Trophoblast cell (in vitro differentiated cells and primary cell): ENCODE measurements at regions not wholly inside any gene's neighbourhood (a gene's known extent, or its start where the extent isn't known, plus 50 kb on each side); places are given as distances from the start of the nearest gene placed in this dataset.

Experiments
- DNase-seq, 2 donors: peaks; one replicate each; pipeline ENCODE4 v3.0.0-alpha.2; 2016
- H2AFZ ChIP-seq: 2 replicates; pipeline ENCODE4 v1.6.1; 2013; ENCODE audit warnings: low read length, moderate library complexity, mild to moderate bottlenecking; ENCODE audit not compliant: insufficient read depth, poor library complexity
- H2AK5ac ChIP-seq: 2 replicates; pipeline ENCODE4 v1.6.1; 2013; ENCODE audit warnings: mild to moderate bottlenecking, low read length
- H2BK120ac ChIP-seq: 2 replicates; pipeline ENCODE4 v1.6.1; 2013; ENCODE audit warnings: low read length, mild to moderate bottlenecking, moderate library complexity; ENCODE audit not compliant: insufficient read depth, poor library complexity
- H2BK12ac ChIP-seq: 2 replicates; pipeline ENCODE4 v1.6.1; 2013; ENCODE audit warnings: mild to moderate bottlenecking, low read length, moderate library complexity
- H2BK5ac ChIP-seq: 2 replicates; pipeline ENCODE4 v1.6.1; 2013; ENCODE audit warnings: low read length, low read depth, moderate library complexity, mild to moderate bottlenecking; ENCODE audit not compliant: poor library complexity
- H3K14ac ChIP-seq: 2 replicates; pipeline ENCODE4 v1.6.1; 2013; ENCODE audit warnings: mild to moderate bottlenecking, low read length
- H3K18ac ChIP-seq: 2 replicates; pipeline ENCODE4 v1.6.1; 2013; ENCODE audit warnings: mild to moderate bottlenecking, low read length
- H3K23ac ChIP-seq: 2 replicates; pipeline ENCODE4 v1.6.1; 2013; ENCODE audit warnings: low read length
- H3K27ac ChIP-seq: 2 replicates; pipeline ENCODE4 v1.5.1; 2013; ENCODE audit warnings: low read depth, mild to moderate bottlenecking, inconsistent platforms, low read length, moderate library complexity
- H3K27me3 ChIP-seq: 2 replicates; pipeline ENCODE4 v1.6.1; 2013; ENCODE audit warnings: inconsistent platforms, mild to moderate bottlenecking, low read length, moderate library complexity; ENCODE audit not compliant: insufficient read depth
- H3K36me3 ChIP-seq, 2 experiments: 1 replicate in 1 of 2; 2 replicates in 1 of 2; pipeline ENCODE4 v1.6.1; 2013; ENCODE audit warnings: low read length in 2 of 2, mild to moderate bottlenecking in 2 of 2, moderate library complexity in 1 of 2; ENCODE audit not compliant: insufficient read depth in 2 of 2, control insufficient read depth in 1 of 2
- H3K4ac ChIP-seq: 2 replicates; pipeline ENCODE4 v1.6.1; 2013; ENCODE audit warnings: low read depth, mild to moderate bottlenecking, low read length, moderate library complexity
- H3K4me1 ChIP-seq, 2 experiments: 1 replicate in 1 of 2; 2 replicates in 1 of 2; pipeline ENCODE4 v1.6.1; 2013; ENCODE audit warnings: low read length in 2 of 2, mild to moderate bottlenecking in 2 of 2, moderate library complexity in 1 of 2; ENCODE audit not compliant: insufficient read depth in 2 of 2, control insufficient read depth in 1 of 2
- H3K4me2 ChIP-seq: 2 replicates; pipeline ENCODE4 v1.6.1; 2013; ENCODE audit warnings: inconsistent platforms, mild to moderate bottlenecking, low read length, moderate library complexity
- H3K4me3 ChIP-seq: 2 replicates; pipeline ENCODE4 v1.5.1; 2013; ENCODE audit warnings: mild to moderate bottlenecking, low read depth, low read length, inconsistent platforms
- H3K79me1 ChIP-seq: one replicate; pipeline ENCODE4 v1.6.1; 2013; ENCODE audit warnings: low read length
- H3K79me2 ChIP-seq: 2 replicates; pipeline ENCODE4 v1.6.1; 2013; ENCODE audit warnings: low read length, mild to moderate bottlenecking; ENCODE audit not compliant: control insufficient read depth, insufficient read depth, poor library complexity
- H3K9ac ChIP-seq: 2 replicates; pipeline ENCODE4 v1.6.1; 2013; ENCODE audit warnings: mild to moderate bottlenecking, low read length
- H3K9me3 ChIP-seq: 2 replicates; pipeline ENCODE4 v1.6.1; 2013; ENCODE audit warnings: low read depth, mild to moderate bottlenecking, control low read depth, inconsistent platforms, low read length; ENCODE audit not compliant: insufficient read depth
- H4K12ac ChIP-seq: 2 replicates; pipeline ENCODE4 v1.6.1; 2013; ENCODE audit warnings: low read depth, mild to moderate bottlenecking, low read length, moderate library complexity
- H4K8ac ChIP-seq: 2 replicates; pipeline ENCODE4 v1.6.1; 2013; ENCODE audit warnings: low read depth, mild to moderate bottlenecking, low read length, moderate library complexity
- H4K91ac ChIP-seq: one replicate; pipeline ENCODE4 v1.6.1; 2013; ENCODE audit warnings: low read depth, mild to moderate bottlenecking, low read length, moderate library complexity
- WGBS: extraction: QIAGEN DNeasy Blood & Tissue Kit; methylation state at CpG from one replicate; pipeline ENCODE4 v1.1.7; 2013; ENCODE audit warnings: missing lambda C conversion rate; ENCODE audit not compliant: insufficient read length, insufficient coverage; ENCODE audit errors: extremely low coverage; 5-methylcytosine and 5-hydroxymethylcytosine counted together

DNA sequence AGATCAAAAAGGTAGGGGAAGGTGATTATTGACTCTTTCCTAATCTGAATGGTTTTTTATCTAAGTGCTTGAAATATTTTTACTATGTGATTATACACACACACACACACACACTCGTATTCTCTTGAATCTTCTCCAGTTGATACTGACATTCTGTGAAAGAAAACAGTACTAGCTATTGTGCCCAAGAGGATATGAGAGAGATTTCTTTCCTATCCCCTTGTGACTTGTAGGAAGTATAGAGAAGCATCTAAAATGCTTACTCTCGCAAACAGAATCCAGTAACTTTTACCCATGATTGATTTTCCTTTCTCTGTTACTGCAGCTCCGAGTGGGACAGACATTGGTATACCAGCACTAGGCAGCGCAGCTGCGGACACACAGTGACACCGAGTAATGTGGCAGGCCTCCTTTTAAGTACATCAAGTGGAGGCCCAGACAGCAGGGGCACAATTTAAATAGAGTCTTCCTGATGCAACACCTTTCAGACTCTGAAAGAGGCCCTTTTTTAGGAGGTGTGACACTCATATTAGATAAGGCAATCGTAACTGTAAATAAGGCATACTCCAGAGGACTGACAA, 421.0 kb upstream of the CNTN4 start:
- no peak overlapping the region for H4K91ac ChIP-seq
- no peak overlapping the region for H2BK5ac ChIP-seq
- no peak overlapping the region for H3K27ac ChIP-seq
- H3K14ac ChIP-seq = no peak overlapping the region
- H3K4me1 ChIP-seq = no peaks in the 10 kb centered on the region
- H2BK120ac ChIP-seq = no peak overlapping the region
- H3K23ac ChIP-seq = no peak overlapping the region
- H3K9ac ChIP-seq = no peak overlapping the region
- no peaks in the 10 kb centered on the region for H3K79me1 ChIP-seq
- H3K4me2 ChIP-seq = no peak overlapping the region
- no peak overlapping the region for H2AFZ ChIP-seq
- no peak overlapping the region for H4K8ac ChIP-seq
- H3K4me3 ChIP-seq = no peak overlapping the region
- H3K9me3 ChIP-seq = peaks cover 4% of the 10 kb centered on the region
- H3K4ac ChIP-seq = no peak overlapping the region
- H2BK12ac ChIP-seq = no peak overlapping the region
- no peak for DNase-seq
- H3K36me3 ChIP-seq = no peaks in the 10 kb centered on the region
- no peak overlapping the region for H3K18ac ChIP-seq
- H4K12ac ChIP-seq = no peak overlapping the region
- no peak overlapping the region for H2AK5ac ChIP-seq
- H3K27me3 ChIP-seq = no peaks in the 10 kb centered on the region
- no CpG with 5 or more reads among the region's 7 CpGs for WGBS
- no peaks in the 10 kb centered on the region for H3K79me2 ChIP-seq

DNA sequence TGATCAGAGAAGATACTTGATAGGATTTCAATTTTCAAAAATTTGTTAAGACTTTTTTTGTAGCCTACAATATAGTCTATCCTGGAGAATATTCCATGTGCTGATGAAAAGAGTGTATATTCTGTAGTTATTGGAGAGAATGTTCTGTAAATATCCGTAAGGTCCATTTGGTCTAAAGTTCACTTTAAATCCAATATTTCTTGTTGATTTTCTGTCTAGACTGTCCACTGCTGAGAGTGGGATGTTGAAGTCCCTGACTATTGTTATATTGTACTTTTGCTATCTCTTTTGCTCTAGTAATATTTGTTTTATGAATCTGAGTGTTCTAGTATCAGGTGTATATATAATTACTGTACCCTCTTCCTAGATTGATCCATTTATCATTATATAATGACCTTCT, 406.2 kb upstream of the CNTN4 start:
- Histone ChIP-seq H2AK5ac (no peak overlapping the region), H3K36me3 (no peaks in the 10 kb centered on the region), H3K4me2 (no peak overlapping the region), H3K4ac (no peak overlapping the region), H3K14ac (no peak overlapping the region), H4K91ac (no peak overlapping the region), H3K4me3 (no peak overlapping the region), H2BK120ac (no peak overlapping the region), H2AFZ (no peak overlapping the region), H3K18ac (no peak overlapping the region), H2BK12ac (no peak overlapping the region), H3K23ac (no peak overlapping the region), H3K9me3 (no peaks in the 10 kb centered on the region), H4K12ac (no peak overlapping the region), H3K79me1 (no peaks in the 10 kb centered on the region), H3K9ac (no peak overlapping the region), H3K27ac (no peak overlapping the region), H3K27me3 (no peaks in the 10 kb centered on the region), H3K4me1 (no peaks in the 10 kb centered on the region), H2BK5ac (no peak overlapping the region), H3K79me2 (no peaks in the 10 kb centered on the region), H4K8ac (no peak overlapping the region)
- DNase-seq = no peak
- no CpG with 5 or more reads among the region's 1 CpG for WGBS

DNA sequence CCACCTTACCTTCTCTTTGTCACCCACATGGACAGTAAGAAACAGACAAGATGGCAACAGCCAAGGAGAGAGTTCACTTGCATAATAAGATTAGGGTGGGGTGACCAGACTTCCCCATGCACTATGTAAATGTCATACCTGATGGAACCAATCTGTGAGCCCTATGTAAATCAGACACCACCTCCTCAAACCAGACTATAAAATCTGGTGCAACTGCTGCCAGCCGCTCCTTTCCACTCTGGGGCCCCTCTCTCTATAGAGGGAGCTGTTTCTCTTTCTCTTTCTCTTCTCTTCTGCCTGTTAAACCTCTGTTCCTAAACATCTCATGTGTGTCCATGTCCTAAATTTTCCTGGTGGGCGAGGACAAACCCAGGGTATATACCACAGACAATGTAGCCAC, 405.5 kb upstream of the CNTN4 start:
- H3K4me1 ChIP-seq = no peaks in the 10 kb centered on the region
- no peak overlapping the region for H3K4me2 ChIP-seq
- H3K18ac ChIP-seq = no peak overlapping the region
- H3K27ac ChIP-seq = no peak overlapping the region
- H2AFZ ChIP-seq = no peak overlapping the region
- H3K4ac ChIP-seq = no peak overlapping the region
- no peak overlapping the region for H3K9ac ChIP-seq
- H2BK120ac ChIP-seq = no peak overlapping the region
- H3K36me3 ChIP-seq = no peaks in the 10 kb centered on the region
- H2AK5ac ChIP-seq = no peak overlapping the region
- H3K14ac ChIP-seq = no peak overlapping the region
- no peak overlapping the region for H4K12ac ChIP-seq
- no peak overlapping the region for H2BK5ac ChIP-seq
- H3K27me3 ChIP-seq = no peaks in the 10 kb centered on the region
- no peaks in the 10 kb centered on the region for H3K9me3 ChIP-seq
- whole genome bisulfite sequencing = no CpG with 5 or more reads among the region's 2 CpGs
- no peak overlapping the region for H4K8ac ChIP-seq
- no peak overlapping the region for H3K4me3 ChIP-seq
- H3K79me1 ChIP-seq = no peaks in the 10 kb centered on the region
- H2BK12ac ChIP-seq = no peak overlapping the region
- no peaks in the 10 kb centered on the region for H3K79me2 ChIP-seq
- DNase-seq = no peak
- no peak overlapping the region for H4K91ac ChIP-seq
- no peak overlapping the region for H3K23ac ChIP-seq

DNA sequence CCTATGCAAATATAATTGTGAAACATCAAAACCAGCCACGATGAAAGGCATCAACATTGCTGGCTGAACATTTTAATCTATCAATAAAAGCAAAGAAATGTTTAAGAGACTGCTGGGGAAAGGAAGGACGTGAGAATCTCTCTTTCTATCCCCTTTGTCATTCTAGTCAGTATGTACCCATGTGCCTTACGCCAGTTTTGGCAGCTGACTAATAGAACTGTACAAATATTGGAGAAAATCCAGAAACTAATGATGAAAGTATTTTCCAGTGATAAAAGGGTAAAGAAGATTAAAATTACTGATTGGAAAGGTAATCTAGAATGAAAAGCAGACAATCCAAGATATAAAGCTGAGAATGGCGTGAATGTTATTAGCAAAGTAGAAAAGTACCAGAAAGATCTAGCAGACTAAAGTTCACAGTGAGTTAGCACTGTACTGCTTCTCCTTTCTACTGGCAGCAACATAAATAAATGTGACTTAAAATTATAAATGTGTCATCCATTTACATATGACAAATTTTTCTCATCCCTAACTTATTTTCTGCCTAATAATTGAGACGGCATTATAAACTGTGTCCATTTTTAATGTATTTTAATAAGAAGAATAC, 401.9 kb upstream of the CNTN4 start:
- Histone ChIP-seq H2BK120ac (no peak overlapping the region), H2AK5ac (no peak overlapping the region), H3K9ac (no peak overlapping the region), H4K12ac (no peak overlapping the region), H3K79me1 (no peaks in the 10 kb centered on the region), H4K8ac (no peak overlapping the region), H3K4me3 (no peak overlapping the region), H3K14ac (no peak overlapping the region), H3K79me2 (no peaks in the 10 kb centered on the region), H3K18ac (no peak overlapping the region), H3K27me3 (no peaks in the 10 kb centered on the region), H2AFZ (no peak overlapping the region), H2BK5ac (no peak overlapping the region), H3K23ac (no peak overlapping the region), H3K9me3 (peaks cover 2% of the 10 kb centered on the region), H3K36me3 (no peaks in the 10 kb centered on the region), H4K91ac (no peak overlapping the region), H3K4ac (no peak overlapping the region), H3K27ac (no peak overlapping the region), H3K4me1 (no peaks in the 10 kb centered on the region), H2BK12ac (no peak overlapping the region), H3K4me2 (no peak overlapping the region)
- WGBS = no CpG with 5 or more reads among the region's 5 CpGs
- no peak for DNase-seq
